ENCODE measurements at regions not wholly inside any gene's neighbourhood (a gene's known extent, or its start where the extent isn't known, plus 50 kb on each side); places are given as distances from the start of the nearest gene placed in this dataset.

DNA sequence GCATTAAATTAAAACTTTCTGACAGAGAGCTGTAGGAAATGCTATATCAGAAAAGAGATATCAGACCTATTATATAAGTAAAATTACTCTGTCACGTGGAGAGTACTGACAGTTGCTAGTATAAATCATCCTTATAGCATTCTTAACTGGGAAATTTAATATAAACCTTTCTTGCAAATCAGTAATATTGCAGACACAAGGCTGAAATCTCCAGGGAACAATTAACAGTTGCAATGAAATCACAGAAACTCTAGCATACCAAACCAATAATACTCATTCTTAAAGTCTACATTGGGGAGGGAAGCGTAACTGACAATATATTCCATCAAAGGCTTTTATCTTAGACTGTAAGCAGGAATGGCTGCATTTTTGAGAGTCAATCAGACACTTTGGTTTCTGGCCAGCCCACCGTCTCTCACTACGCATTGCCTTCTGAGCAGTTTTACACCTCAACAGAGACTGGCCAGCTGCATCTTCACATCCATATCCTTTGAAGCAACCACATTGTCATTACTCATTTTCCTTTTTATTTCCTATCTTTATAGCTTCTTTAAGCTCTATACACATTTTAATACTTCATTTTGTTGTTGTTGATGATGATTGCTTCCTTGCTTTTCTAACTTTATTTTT lies 536.0 kb upstream of the CDH2 start:
- Histone ChIP-seq H3K9ac (ENCODE audit: low read depth, low read length, poor library complexity, severe bottlenecking) (no peak overlapping the region), H3F3A (ENCODE audit: low read depth) (no peaks in the 10 kb centered on the region), H4K20me1 (ENCODE audit: insufficient read depth, low read length, poor library complexity, severe bottlenecking) (no peaks in the 10 kb centered on the region), H3K27me3 (ENCODE audit: insufficient read depth, low read length, poor library complexity, severe bottlenecking) (no peaks in the 10 kb centered on the region), H3K9me2 (replicated peaks; ENCODE audit: low read depth, low read length) (no peaks in the 10 kb centered on the region), H3K79me2 (ENCODE audit: insufficient read depth, low read length) (no peaks in the 10 kb centered on the region), H3K4me1 (ENCODE audit: insufficient read depth, low read length, poor library complexity, severe bottlenecking) (no peaks in the 10 kb centered on the region), H3K36me3 (ENCODE audit: insufficient read depth, low read length) (no peaks in the 10 kb centered on the region), H3K9me3 (ENCODE audit: insufficient read depth, low read depth, low read length) (no peaks in the 10 kb centered on the region), H3K4me3 (ENCODE audit: low read length, poor library complexity, severe bottlenecking) (no peak overlapping the region), H2AFZ (ENCODE audit: low read length) (no peak overlapping the region), H3K4me2 (ENCODE audit: low read depth, low read length, poor library complexity, severe bottlenecking) (no peak overlapping the region)
- TF ChIP-seq EZH2phosphoT487 (IDR thresholded peaks at IDR 0.05; ENCODE audit: borderline replicate concordance): no peak
- TF ChIP-seq, protein P1, sequence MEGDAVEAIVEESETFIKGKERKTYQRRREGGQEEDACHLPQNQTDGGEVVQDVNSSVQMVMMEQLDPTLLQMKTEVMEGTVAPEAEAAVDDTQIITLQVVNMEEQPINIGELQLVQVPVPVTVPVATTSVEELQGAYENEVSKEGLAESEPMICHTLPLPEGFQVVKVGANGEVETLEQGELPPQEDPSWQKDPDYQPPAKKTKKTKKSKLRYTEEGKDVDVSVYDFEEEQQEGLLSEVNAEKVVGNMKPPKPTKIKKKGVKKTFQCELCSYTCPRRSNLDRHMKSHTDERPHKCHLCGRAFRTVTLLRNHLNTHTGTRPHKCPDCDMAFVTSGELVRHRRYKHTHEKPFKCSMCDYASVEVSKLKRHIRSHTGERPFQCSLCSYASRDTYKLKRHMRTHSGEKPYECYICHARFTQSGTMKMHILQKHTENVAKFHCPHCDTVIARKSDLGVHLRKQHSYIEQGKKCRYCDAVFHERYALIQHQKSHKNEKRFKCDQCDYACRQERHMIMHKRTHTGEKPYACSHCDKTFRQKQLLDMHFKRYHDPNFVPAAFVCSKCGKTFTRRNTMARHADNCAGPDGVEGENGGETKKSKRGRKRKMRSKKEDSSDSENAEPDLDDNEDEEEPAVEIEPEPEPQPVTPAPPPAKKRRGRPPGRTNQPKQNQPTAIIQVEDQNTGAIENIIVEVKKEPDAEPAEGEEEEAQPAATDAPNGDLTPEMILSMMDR (conservative IDR thresholded peaks at IDR 0.05; ENCODE audit: low read length): no peak

DNA sequence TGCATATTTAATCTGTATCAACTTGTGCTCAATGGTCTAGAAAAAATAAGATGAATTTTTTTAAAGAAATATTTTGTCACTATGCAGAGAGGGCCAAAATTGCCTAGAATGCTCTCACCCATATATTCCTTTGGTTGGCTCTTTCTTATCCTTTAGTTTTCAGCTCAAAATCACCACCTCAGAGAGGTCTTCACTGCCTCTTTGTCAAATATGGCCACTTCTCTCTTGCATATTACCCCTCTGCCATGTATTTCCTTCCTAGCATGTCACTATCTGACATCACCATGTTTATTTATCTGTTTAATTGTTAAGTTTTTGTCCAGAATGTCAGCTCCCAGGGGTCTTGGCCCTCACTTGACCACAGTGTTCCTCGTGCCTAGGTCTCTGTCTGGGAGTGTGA lies 535.2 kb upstream of the CDH2 start:
- H3K9ac ChIP-seq (ENCODE audit: low read depth, low read length, poor library complexity, severe bottlenecking): no peak overlapping the region

DNA sequence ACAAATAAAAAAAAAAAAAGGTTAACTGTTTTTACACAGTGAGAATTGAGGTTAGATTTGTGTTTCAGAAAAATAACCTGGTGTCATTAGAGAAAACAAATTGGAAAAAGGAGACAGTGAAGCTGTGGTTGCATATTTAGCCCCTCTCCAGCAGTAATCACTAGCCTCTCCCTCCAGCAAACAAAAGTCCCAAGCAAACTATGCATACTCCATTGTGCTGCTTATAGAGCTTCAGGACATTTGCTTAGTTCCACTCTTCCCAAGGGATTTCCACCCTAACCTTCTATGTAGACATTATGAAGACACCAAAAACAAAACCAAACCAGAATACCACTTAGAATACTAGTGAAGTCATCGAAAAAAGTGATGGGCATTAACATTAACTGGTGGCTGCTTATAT lies 534.2 kb upstream of the CDH2 start:
- Histone ChIP-seq H3K9me3 (ENCODE audit: insufficient read depth, low read depth, low read length) (no peaks in the 10 kb centered on the region), H3K9ac (ENCODE audit: low read depth, low read length, poor library complexity, severe bottlenecking) (no peak overlapping the region), H3K4me3 (ENCODE audit: low read length, poor library complexity, severe bottlenecking) (no peak overlapping the region), H2AFZ (ENCODE audit: low read length) (no peak overlapping the region), H3K79me2 (ENCODE audit: insufficient read depth, low read length) (no peaks in the 10 kb centered on the region), H3K4me2 (ENCODE audit: low read depth, low read length, poor library complexity, severe bottlenecking) (no peak overlapping the region), H3K4me1 (ENCODE audit: insufficient read depth, low read length, poor library complexity, severe bottlenecking) (no peaks in the 10 kb centered on the region), H3F3A (ENCODE audit: low read depth) (no peaks in the 10 kb centered on the region), H4K20me1 (ENCODE audit: insufficient read depth, low read length, poor library complexity, severe bottlenecking) (no peaks in the 10 kb centered on the region), H3K9me2 (replicated peaks; ENCODE audit: low read depth, low read length) (no peaks in the 10 kb centered on the region), H3K36me3 (ENCODE audit: insufficient read depth, low read length) (no peaks in the 10 kb centered on the region), H3K27me3 (ENCODE audit: insufficient read depth, low read length, poor library complexity, severe bottlenecking) (no peaks in the 10 kb centered on the region)
- TF ChIP-seq EZH2phosphoT487 (IDR thresholded peaks at IDR 0.05; ENCODE audit: borderline replicate concordance): no peak
- TF ChIP-seq, protein P1 (conservative IDR thresholded peaks at IDR 0.05; ENCODE audit: low read length): no peak

More for the DNA sequence above, 535.2 kb upstream of the CDH2 start:
- Histone ChIP-seq H2AFZ (ENCODE audit: low read length) (no peak overlapping the region), H3K4me2 (ENCODE audit: low read depth, low read length, poor library complexity, severe bottlenecking) (no peak overlapping the region), H3K9me2 (replicated peaks; ENCODE audit: low read depth, low read length) (no peaks in the 10 kb centered on the region), H4K20me1 (ENCODE audit: insufficient read depth, low read length, poor library complexity, severe bottlenecking) (no peaks in the 10 kb centered on the region), H3K79me2 (ENCODE audit: insufficient read depth, low read length) (no peaks in the 10 kb centered on the region), H3K4me1 (ENCODE audit: insufficient read depth, low read length, poor library complexity, severe bottlenecking) (no peaks in the 10 kb centered on the region), H3K4me3 (ENCODE audit: low read length, poor library complexity, severe bottlenecking) (no peak overlapping the region), H3K36me3 (ENCODE audit: insufficient read depth, low read length) (no peaks in the 10 kb centered on the region), H3K27me3 (ENCODE audit: insufficient read depth, low read length, poor library complexity, severe bottlenecking) (no peaks in the 10 kb centered on the region), H3F3A (ENCODE audit: low read depth) (no peaks in the 10 kb centered on the region), H3K9me3 (ENCODE audit: insufficient read depth, low read depth, low read length) (no peaks in the 10 kb centered on the region)
- TF ChIP-seq, protein P1 (conservative IDR thresholded peaks at IDR 0.05; ENCODE audit: low read length): no peak
- no peak for TF ChIP-seq EZH2phosphoT487 (IDR thresholded peaks at IDR 0.05; ENCODE audit: borderline replicate concordance)
